Stimulated activated CD4-positive, alpha-beta T cell treated with anti-CD3 and anti-CD28 coated beads, Interleukin-12 subunit alpha, Interleukin-12 subunit beta, amount 100 ng/mL, for 48 hours (primary cell): ENCODE measurements at regions not wholly inside any gene's neighbourhood (a gene's known extent, or its start where the extent isn't known, plus 50 kb on each side); places are given as distances from the start of the nearest gene placed in this dataset.
"Not testable (repeated sequence)": the region's sequence is repeated elsewhere in the genome, so short reads cannot be mapped to it uniquely, and the experiment has no call there.

Experiments used
- DNase-seq, 3 donors: peaks; one replicate each; pipeline ENCODE4 v3.0.0-alpha.2; 2020; ENCODE audit warnings: low read depth in 2 of 3, low spot score in 1 of 3

GRCh38 chr14:53365486-53366130 lies 212.5 kb upstream of the DDHD1 start:
- no peak for DNase-seq

- DNase-seq, result not testable (repeated sequence)
Observed at GRCh38 chr14:53362916-53363315, 209.8 kb upstream of the DDHD1 start.

GRCh38 chr14:53360829-53361228 lies 207.7 kb upstream of the DDHD1 start:
- no peak for DNase-seq

GRCh38 chr14:53358166-53358565 lies 205.0 kb upstream of the DDHD1 start:
- DNase-seq, result no peak

GRCh38 chr14:53356361-53357150 lies 203.4 kb upstream of the DDHD1 start:
- no peak for DNase-seq

- no peak for DNase-seq
Observed at GRCh38 chr14:53355581-53356112, 202.5 kb upstream of the DDHD1 start.

GRCh38 chr14:53354336-53354735 lies 201.2 kb upstream of the DDHD1 start:
- DNase-seq, result no peak

GRCh38 chr14:53350866-53351265 lies 197.7 kb upstream of the DDHD1 start:
- DNase-seq, result no peak

- no peak for DNase-seq
Observed at GRCh38 chr14:53350429-53350828, 197.3 kb upstream of the DDHD1 start.

- DNase-seq, result no peak
Observed at GRCh38 chr14:53346988-53347387, 193.9 kb upstream of the DDHD1 start.

GRCh38 chr14:53341324-53341723 lies 188.2 kb upstream of the DDHD1 start:
- DNase-seq, result no peak

GRCh38 chr14:53338192-53338591 lies 185.1 kb upstream of the DDHD1 start:
- no peak for DNase-seq

- DNase-seq, result no peak
Observed at GRCh38 chr14:53336729-53337128, 183.6 kb upstream of the DDHD1 start.

- no peak for DNase-seq
Observed at GRCh38 chr14:53333809-53334208, 180.7 kb upstream of the DDHD1 start.

- DNase-seq, result no peak
Observed at GRCh38 chr14:53331921-53332320, 178.8 kb upstream of the DDHD1 start.

GRCh38 chr14:53331247-53331646 lies 178.1 kb upstream of the DDHD1 start:
- no peak for DNase-seq

- no peak for DNase-seq
Observed at GRCh38 chr14:53330441-53330840, 177.3 kb upstream of the DDHD1 start.

- DNase-seq, result no peak
Observed at GRCh38 chr14:53328841-53329240, 175.7 kb upstream of the DDHD1 start.

GRCh38 chr14:53327716-53328115 lies 174.6 kb upstream of the DDHD1 start:
- no peak for DNase-seq

GRCh38 chr14:53325176-53325806 lies 172.2 kb upstream of the DDHD1 start:
- DNase-seq, result no peak

- DNase-seq, result no peak
Observed at GRCh38 chr14:53316504-53316903, 163.4 kb upstream of the DDHD1 start.

- DNase-seq, result no peak
Observed at GRCh38 chr14:53310412-53310811, 157.3 kb upstream of the DDHD1 start.
